ENCODE measurements at regions not wholly inside any gene's neighbourhood (a gene's known extent, or its start where the extent isn't known, plus 50 kb on each side); places are given as distances from the start of the nearest gene placed in this dataset.

GRCh38 chr18:24979235-24979634 lies 372.7 kb downstream of the ZNF521 start:
- no peaks in the 10 kb centered on the region for H3K36me3 ChIP-seq (ENCODE audit: insufficient read depth, low read length)
- intact Hi-C loops (cut with micrococcal nuclease; ENCODE audit: unreplicated experiment) = no loop called here
- no peak overlapping the region for H3K4me3 ChIP-seq (ENCODE audit: low read depth, low read length, poor library complexity, severe bottlenecking)
- H3K9me2 ChIP-seq (ENCODE audit: insufficient read depth, low read length) = no peaks in the 10 kb centered on the region
- no peak for DNase-seq (ENCODE audit: low spot score)
- no peak overlapping the region for H3K27ac ChIP-seq (ENCODE audit: low read depth, low read length, poor library complexity, severe bottlenecking)
- ChIA-PET CTCF (ENCODE audit: unreplicated experiment) (no interaction called here), POLR2A (interaction anchor here (0.5 kb wide), 1 partner anchor 226 kb away, joined by 4 read pairs; no protein-coding TSS in a partner anchor)
- H4K20me1 ChIP-seq (ENCODE audit: insufficient read depth, low read length) = no peaks in the 10 kb centered on the region
- H3K9me3 ChIP-seq (ENCODE audit: low read length) = no peaks in the 10 kb centered on the region
- H3K79me2 ChIP-seq (ENCODE audit: insufficient read depth, low read depth, low read length) = no peaks in the 10 kb centered on the region
- no peak overlapping the region for H3K4me2 ChIP-seq (ENCODE audit: low read length)
- no peaks in the 10 kb centered on the region for H3K4me1 ChIP-seq (ENCODE audit: insufficient read depth, low read length, poor library complexity, severe bottlenecking)
- TF ChIP-seq EZH2phosphoT487 (IDR thresholded peaks at IDR 0.05; ENCODE audit: borderline replicate concordance, low read depth, low read length) (no peak), CTCF (conservative IDR thresholded peaks at IDR 0.05; ENCODE audit: low read length) (no peak)
- no peak overlapping the region for H2AFZ ChIP-seq (ENCODE audit: low read length)
- no TSS peak for BruUV-seq (replicated peaks)

GRCh38 chr18:24982831-24983230 lies 369.1 kb downstream of the ZNF521 start:
- Histone ChIP-seq H3K36me3 (ENCODE audit: insufficient read depth, low read length) (no peaks in the 10 kb centered on the region), H3K4me1 (ENCODE audit: insufficient read depth, low read length, poor library complexity, severe bottlenecking) (no peaks in the 10 kb centered on the region), H3K4me2 (ENCODE audit: low read length) (no peak overlapping the region), H3K9me3 (ENCODE audit: low read length) (no peaks in the 10 kb centered on the region), H3K4me3 (ENCODE audit: low read depth, low read length, poor library complexity, severe bottlenecking) (no peak overlapping the region), H4K20me1 (ENCODE audit: insufficient read depth, low read length) (no peaks in the 10 kb centered on the region), H3K27ac (ENCODE audit: low read depth, low read length, poor library complexity, severe bottlenecking) (no peak overlapping the region), H3K9me2 (ENCODE audit: insufficient read depth, low read length) (no peaks in the 10 kb centered on the region), H2AFZ (ENCODE audit: low read length) (no peak overlapping the region), H3K79me2 (ENCODE audit: insufficient read depth, low read depth, low read length) (no peaks in the 10 kb centered on the region)
- no peak for TF ChIP-seq EZH2phosphoT487 (IDR thresholded peaks at IDR 0.05; ENCODE audit: borderline replicate concordance, low read depth, low read length)
- TF ChIP-seq CTCF (conservative IDR thresholded peaks at IDR 0.05; ENCODE audit: low read length) = no peak
- BruUV-seq (replicated peaks) = no TSS peak
- no peak for DNase-seq (ENCODE audit: low spot score)
- CTCF ChIA-PET (ENCODE audit: unreplicated experiment) = no interaction called here
- intact Hi-C loops (cut with micrococcal nuclease; ENCODE audit: unreplicated experiment) = no loop called here
- POLR2A ChIA-PET = no interaction called here

GRCh38 chr18:24983566-24984139 lies 368.3 kb downstream of the ZNF521 start:
- H3K4me3 ChIP-seq (ENCODE audit: low read depth, low read length, poor library complexity, severe bottlenecking) = no peak overlapping the region
- H3K9me3 ChIP-seq (ENCODE audit: low read length) = no peaks in the 10 kb centered on the region
- intact Hi-C loops (cut with micrococcal nuclease; ENCODE audit: unreplicated experiment) = no loop called here
- H3K4me2 ChIP-seq (ENCODE audit: low read length) = no peak overlapping the region
- no peaks in the 10 kb centered on the region for H3K4me1 ChIP-seq (ENCODE audit: insufficient read depth, low read length, poor library complexity, severe bottlenecking)
- no peak overlapping the region for H3K27ac ChIP-seq (ENCODE audit: low read depth, low read length, poor library complexity, severe bottlenecking)
- ChIA-PET CTCF (ENCODE audit: unreplicated experiment) (no interaction called here), POLR2A (interaction anchor here (0.6 to 0.7 kb wide), 2 partner anchors 20 to 688 kb away, joined by 4 to 5 read pairs; no protein-coding TSS in a partner anchor)
- TF ChIP-seq CTCF (conservative IDR thresholded peaks at IDR 0.05; ENCODE audit: low read length) (no peak), EZH2phosphoT487 (IDR thresholded peaks at IDR 0.05; ENCODE audit: borderline replicate concordance, low read depth, low read length) (no peak)
- no peak overlapping the region for H2AFZ ChIP-seq (ENCODE audit: low read length)
- no TSS peak for BruUV-seq (replicated peaks)
- no peak for DNase-seq (ENCODE audit: low spot score)
- H4K20me1 ChIP-seq (ENCODE audit: insufficient read depth, low read length) = no peaks in the 10 kb centered on the region
- no peaks in the 10 kb centered on the region for H3K79me2 ChIP-seq (ENCODE audit: insufficient read depth, low read depth, low read length)
- H3K9me2 ChIP-seq (ENCODE audit: insufficient read depth, low read length) = no peaks in the 10 kb centered on the region
- no peaks in the 10 kb centered on the region for H3K36me3 ChIP-seq (ENCODE audit: insufficient read depth, low read length)

All from OCI-LY7 (cell line).